Glomerular visceral epithelial cell (primary cell): ENCODE measurements at regions not wholly inside any gene's neighbourhood (a gene's known extent, or its start where the extent isn't known, plus 50 kb on each side); places are given as distances from the start of the nearest gene placed in this dataset.
A peak's percentile ranks its signal among the peaks of the same experiment; 100 is the strongest.
"Not testable (repeated sequence)": the region's sequence is repeated elsewhere in the genome, so short reads cannot be mapped to it uniquely, and the experiment has no call there.

ENCODE experiments used
- DNase-seq: peaks from one replicate; pipeline ENCODE4 v3.0.0-alpha.2; 2016; ENCODE audit errors: extremely low spot score

- peak; percentile 56 for DNase-seq
These were observed 120.0 kb upstream of the SLC38A2 start for GRCh38 chr12:46492471-46493085.

- DNase-seq, result no peak
These were observed 119.0 kb upstream of the SLC38A2 start for GRCh38 chr12:46491548-46491947.

DNA sequence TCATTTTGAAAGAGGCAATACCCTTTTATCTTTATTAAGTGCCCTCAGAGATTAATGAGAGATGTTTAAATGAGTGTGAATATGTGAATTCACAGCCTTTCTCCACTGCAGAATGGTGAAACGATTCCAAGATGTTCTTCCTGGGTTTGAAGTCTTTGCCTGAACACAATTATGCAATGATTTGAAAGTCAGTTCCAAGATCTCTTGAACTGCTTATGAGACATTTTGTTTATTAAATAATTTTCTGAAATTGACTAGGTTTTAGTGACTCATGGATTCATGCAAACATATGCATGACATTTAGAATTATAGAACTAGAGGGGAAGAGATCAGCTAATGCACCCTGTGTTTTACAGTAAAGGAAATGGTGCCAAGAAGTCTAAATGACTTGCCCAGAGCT, 118.1 kb upstream of the SLC38A2 start:
- no peak for DNase-seq

- DNase-seq, result no peak
These were observed 117.4 kb upstream of the SLC38A2 start for GRCh38 chr12:46489951-46490388.

GRCh38 chr12:46487567-46488131, 115.1 kb upstream of the SLC38A2 start:
- no peak for DNase-seq

DNA sequence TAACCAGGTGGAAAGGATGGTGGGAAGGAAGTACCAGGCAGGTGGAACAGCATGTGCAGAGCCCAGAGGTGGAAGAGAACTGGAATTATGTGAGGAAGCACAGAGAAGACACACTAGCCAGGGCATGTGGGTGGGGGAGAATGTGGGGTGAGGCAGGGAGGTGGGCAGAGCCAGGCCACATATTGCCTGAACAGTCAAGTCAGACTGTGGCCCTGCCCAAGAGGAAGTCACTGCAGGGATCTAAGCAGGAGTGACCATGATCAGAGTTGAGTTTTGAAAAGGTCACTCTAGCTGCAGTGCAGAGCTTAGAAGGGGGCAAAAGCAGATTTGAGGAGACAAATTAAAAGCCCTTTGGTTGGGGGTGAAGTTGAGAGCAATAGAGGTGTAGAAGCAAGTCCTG, 114.0 kb upstream of the SLC38A2 start:
- DNase-seq, result no peak

DNA sequence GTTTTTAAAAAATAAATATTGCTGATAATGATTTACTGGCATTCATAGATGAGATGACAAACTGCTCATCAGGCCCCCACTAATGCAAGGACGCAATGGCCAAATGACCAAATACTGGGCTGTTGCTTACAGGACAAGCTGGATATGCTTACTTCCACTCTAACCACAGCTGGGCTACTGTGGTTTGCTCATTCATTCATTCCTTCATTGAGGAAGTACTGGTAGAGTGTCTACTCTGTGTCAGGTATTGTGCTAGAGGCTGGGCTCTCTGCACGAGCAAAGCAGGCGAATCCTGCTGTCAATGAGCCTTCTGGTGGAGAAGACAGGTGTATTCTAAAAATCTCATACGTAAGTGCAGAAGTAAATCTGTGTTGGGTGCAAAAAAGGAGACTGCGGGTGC, 113.3 kb upstream of the SLC38A2 start:
- no peak for DNase-seq

- DNase-seq, result no peak
These were observed 112.0 kb upstream of the SLC38A2 start for GRCh38 chr12:46484396-46485061.

DNA sequence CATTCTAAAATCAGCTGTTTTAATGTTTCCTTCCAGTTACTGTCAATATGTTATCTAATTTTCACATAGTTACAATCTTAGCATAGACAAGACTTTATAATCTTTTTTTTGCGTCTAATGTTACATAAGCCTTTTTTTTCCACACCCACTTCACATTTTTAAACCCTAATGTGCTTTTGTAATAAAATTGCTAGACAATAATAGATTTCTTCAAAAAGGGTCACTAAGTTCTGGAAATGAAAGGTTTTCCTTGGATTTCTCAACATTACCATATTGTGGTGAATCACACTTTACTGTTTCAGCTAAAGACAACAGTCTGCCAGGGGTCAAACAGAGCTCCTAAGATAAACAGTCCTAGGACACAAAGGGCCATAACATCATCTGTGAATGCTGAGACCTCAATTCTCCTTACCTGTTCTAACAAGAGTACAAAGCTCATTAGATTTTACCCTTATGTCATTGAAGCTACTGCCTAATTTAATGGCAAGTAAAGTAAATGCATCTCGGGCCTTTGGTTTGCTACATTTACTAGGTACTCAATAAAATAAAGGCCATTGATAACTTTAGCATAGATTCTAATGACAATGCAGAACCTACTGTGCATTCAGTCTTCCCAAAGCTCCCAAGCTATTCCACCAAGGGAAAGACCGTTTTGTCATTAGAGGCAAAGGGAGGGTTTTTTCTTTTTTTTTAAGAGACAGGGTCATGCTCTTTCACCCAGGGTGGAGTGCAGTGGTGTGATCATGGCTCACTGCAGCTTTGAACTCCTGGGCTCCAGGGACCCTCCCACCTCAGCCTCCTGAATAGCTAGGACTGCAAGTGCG, 111.2 kb upstream of the SLC38A2 start:
- DNase-seq, result no peak

GRCh38 chr12:46480724-46481123, 108.2 kb upstream of the SLC38A2 start:
- DNase-seq, result no peak

GRCh38 chr12:46480316-46480715, 107.7 kb upstream of the SLC38A2 start:
- DNase-seq, result no peak

GRCh38 chr12:46478123-46478522, 105.5 kb upstream of the SLC38A2 start:
- no peak for DNase-seq

DNA sequence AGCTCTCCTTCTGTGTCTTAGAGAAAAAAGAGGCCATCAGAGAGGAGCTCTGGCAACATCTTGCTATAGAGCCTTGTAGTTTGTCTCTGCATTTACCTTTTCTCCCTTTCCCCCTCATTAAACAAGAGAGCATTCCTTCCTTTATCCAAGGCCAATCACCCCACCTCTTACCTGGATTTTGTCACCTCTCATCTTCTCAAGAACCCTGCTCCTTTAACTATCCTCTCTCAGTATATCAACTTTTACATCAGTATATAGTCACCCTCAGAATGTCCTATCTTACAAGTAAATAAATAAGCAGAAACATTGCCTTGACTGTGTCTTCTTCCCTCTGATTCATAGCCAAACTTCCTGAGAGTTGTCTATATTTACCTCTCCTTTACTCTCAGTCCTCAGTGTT, 105.0 kb upstream of the SLC38A2 start:
- DNase-seq, result no peak

DNA sequence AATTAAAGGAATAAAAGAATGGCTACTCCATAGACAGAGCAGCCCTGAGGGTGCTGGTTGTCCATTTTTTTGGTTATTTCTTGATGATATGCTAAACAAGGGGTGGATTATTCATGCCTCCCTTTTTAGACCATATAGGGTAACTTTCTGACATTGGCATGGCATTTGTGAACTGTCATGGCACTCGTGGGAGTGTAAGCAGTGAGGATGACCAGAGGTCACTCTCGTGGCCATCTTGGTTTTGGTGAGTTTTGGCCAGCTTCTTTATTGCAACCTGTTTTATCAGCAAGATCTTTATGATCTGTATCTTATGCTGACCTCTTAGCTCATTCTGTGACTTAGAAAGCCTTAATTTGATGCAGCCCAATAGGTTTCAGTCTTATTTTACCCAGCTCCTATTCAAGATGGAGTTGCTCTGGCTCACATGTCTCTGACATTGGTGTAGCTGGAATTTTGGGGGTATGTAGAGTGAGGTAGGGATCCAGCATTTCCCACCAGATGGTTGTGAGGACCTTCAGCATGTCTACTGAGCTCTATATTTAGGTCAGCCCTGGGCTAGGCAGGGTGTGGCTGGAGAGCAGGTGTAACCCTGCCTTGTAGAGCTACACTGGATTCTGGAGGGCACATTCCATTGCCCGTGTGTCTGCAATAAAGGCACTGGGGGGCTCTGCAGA, 103.5 kb upstream of the SLC38A2 start:
- DNase-seq, result no peak

GRCh38 chr12:46474385-46474784, 101.8 kb upstream of the SLC38A2 start:
- DNase-seq, result not testable (repeated sequence)

GRCh38 chr12:46473634-46474329, 101.2 kb upstream of the SLC38A2 start:
- DNase-seq, result peak; percentile 84

DNA sequence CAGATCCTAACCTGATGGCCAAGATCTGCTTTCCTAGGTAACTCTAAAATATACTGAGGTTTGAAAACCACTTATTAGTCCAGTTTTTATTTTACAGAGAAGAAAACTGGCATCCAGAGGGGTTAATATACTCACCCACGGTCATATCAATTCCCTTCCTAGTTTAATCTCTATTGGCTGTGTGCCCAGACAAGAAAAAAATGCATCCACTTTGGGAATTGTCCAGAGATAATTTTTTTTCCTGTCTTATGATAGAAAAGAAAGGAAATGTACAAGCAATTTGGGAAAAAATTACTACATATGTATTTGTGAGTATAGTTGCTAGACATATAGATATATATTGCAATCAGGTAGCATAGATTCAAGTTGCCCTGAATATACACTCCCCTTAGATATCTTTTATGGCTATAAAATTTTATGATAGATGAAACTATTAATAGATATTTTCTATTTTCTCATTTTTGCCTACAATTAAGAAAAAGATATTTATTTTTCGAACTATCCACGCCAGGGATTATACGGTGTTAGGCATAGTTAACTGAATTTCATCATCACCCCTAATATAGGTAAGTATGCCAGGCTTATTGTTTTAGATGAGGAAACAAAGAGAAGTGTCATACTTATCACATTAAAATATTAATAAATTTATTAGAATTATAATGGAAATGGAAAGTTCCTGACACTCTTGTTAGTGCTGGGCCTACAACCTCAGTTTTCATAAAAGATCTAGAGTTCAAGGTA, 100.5 kb upstream of the SLC38A2 start:
- peak; percentile 56 for DNase-seq

GRCh38 chr12:46472144-46472705, 99.7 kb upstream of the SLC38A2 start:
- no peak for DNase-seq

DNA sequence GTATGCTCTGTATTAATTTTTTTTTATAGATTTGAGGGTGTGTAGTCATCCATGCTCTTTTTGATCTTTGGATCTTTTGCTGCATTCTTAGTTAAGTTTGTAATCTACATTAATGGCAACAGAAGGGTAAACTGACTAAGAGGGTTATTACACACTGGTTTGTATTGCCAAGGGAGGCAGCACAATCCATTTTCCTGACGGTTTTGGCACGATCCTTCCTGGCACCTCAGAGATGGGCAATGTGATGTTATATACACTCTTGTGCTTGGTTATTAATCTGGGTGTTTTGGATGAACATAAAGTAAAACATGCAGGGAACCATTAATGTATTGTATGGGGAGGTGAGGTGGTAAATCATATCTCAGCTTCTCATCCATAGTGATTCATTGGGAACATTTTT, 98.8 kb upstream of the SLC38A2 start:
- DNase-seq, result no peak

- DNase-seq, result no peak
These were observed 98.4 kb upstream of the SLC38A2 start for GRCh38 chr12:46470975-46471374.
